ENCODE measurements at regions not wholly inside any gene's neighbourhood (a gene's known extent, or its start where the extent isn't known, plus 50 kb on each side); places are given as distances from the start of the nearest gene placed in this dataset.

GRCh38 chr5:161988077-161988476 lies 79.5 kb upstream of the GABRG2 start:
- 2% methylated on average over 1 of the region's 1 CpG for WGBS (ENCODE audit: low lambda C conversion rate)
- H2AFZ ChIP-seq (ENCODE audit: low read length), result no peak overlapping the region
- no peak for DNase-seq (ENCODE audit: low spot score)
- no peak for TF ChIP-seq JUN (CRISPR knock-in tag; IDR thresholded peaks at IDR 0.05)
- H3K79me2 ChIP-seq (ENCODE audit: insufficient read depth, low read length), result no peaks in the 10 kb centered on the region
- intact Hi-C loops (cut with micrococcal nuclease; ENCODE audit: unreplicated experiment), result no loop called here
- no peaks in the 10 kb centered on the region; the same call in 1 of the 2 replicates for H3K9me3 ChIP-seq (ENCODE audit: low read length)
- FAIRE-seq, result no peak
- no peak overlapping the region for H3K9ac ChIP-seq (ENCODE audit: insufficient read depth, low read depth, low read length)
- H3K27ac ChIP-seq (ENCODE audit: extremely low read length, insufficient read depth, low read length), result no peak overlapping the region
- CTCF ChIA-PET (ENCODE audit: low intra/inter-chr PET ratio, low total read pairs), result no interaction called here
- no TSS peak for BruUV-seq (replicated peaks)
- no peaks in the 10 kb centered on the region for H3K27me3 ChIP-seq (ENCODE audit: control insufficient read depth in 1 of 2, insufficient read depth in 2 of 2, low read length in 2 of 2)
- H4K20me1 ChIP-seq (ENCODE audit: insufficient read depth, low read length), result no peaks in the 10 kb centered on the region
- H3K4me3 ChIP-seq (replicated peaks in 1 of 3; ENCODE audit: insufficient read depth in 1 of 3, low read depth in 2 of 3, low read length in 3 of 3), result no peak overlapping the region
- no peak for ATAC-seq
- no peak overlapping the region for H3K4me2 ChIP-seq (ENCODE audit: low read depth, low read length)
- no peaks in the 10 kb centered on the region for H3K4me1 ChIP-seq (ENCODE audit: insufficient read depth, low read length)
- H3K36me3 ChIP-seq (replicated peaks in 1 of 2; ENCODE audit: control insufficient read depth in 1 of 2, insufficient read depth in 2 of 2, low read length in 2 of 2), result no peaks in the 10 kb centered on the region
- in situ Hi-C loops (cut with HindIII; ENCODE audit: extremely low pct_ligation_motif_present, low pct_unique_long_range_greater_than_20kb), result no loop called here
- POLR2A ChIA-PET, result no interaction called here
